Amygdala (tissue), 56 donors: ENCODE measurements at regions not wholly inside any gene's neighbourhood (a gene's known extent, or its start where the extent isn't known, plus 50 kb on each side); places are given as distances from the start of the nearest gene placed in this dataset.

Experiments
- DNase-seq, 56 donors: peaks; one replicate each; lab custom pipeline; 2025; lab: John Stamatoyannopoulos, UW

DNA sequence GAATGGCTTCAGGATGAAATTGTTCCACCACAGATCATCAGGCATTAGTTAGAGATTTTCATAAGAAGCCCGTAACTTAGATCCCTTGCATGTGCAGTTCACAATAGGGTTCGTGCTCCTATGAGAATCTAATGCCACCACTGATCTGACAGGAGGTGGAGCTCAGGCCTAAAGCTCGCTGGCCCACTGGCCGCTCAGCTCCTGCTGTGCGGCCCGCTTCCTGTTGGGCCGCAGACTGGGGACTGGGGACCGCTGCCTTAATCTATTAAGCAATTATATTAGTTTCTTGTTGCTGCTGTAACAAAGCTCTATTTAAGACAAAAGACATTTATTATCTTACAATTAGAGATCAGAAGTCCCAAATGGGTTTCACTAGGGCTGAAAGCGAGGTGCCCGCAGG, 205.6 kb downstream of the LARP7 start:
- DNase-seq: no peak

DNA sequence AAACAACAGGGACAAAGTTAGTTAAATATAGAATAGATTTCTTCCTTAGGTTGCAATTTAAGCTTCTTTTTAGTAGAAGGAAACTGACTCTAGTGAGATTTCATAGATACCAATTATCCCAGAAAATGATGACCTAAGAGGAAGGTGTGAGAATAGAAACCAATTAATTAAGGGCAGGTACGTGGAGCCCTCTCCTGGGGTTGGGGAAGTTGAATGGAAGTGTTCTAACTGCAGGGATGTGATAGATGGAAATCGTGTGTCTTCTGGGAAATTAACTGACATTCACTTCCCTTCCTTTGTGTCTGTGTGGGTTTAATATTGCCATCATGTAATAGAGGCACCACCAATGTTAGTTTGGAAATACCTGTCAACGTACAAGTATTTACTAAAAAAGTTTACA, 204.1 kb upstream of the ANK2 start:
- no peak for DNase-seq

DNA sequence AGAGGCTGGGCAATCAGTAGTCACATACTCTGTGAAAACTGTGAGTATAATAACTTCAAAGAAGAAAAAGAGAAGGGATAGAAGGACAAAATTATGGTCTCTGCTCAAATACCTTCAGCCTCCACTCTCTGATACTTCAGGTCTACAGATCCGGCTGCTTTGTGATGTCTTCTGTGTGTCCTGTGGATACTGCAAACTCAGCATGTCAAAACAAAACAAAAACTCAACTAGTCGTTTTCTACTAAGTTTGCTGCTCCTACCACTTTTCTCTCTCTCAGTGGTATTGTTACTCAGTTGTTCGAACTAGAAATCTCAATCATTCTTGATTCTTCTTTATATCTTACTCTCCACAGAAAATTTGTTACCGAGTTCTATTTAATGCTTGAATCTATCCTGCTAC, 202.4 kb upstream of the ANK2 start:
- no peak for DNase-seq

DNA sequence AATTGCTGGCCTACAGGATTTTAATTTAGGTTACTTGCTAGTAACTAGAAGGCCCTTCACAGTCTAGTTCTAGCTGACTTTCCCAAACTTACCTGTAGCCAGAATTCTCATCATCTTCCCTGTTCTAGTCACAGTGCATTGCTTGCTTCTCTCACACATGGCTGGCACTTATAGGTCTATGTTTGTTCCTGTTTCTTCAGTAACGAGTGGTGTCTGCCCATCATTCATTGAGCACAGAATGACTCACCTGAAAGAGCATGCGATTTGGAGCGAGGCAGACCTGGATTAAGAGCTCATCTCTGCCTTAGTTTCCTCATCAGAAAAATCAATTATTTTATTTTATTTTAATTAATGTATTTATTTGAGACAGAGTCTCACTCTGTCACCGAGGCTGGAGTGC, 201.7 kb upstream of the ANK2 start:
- no peak for DNase-seq

DNA sequence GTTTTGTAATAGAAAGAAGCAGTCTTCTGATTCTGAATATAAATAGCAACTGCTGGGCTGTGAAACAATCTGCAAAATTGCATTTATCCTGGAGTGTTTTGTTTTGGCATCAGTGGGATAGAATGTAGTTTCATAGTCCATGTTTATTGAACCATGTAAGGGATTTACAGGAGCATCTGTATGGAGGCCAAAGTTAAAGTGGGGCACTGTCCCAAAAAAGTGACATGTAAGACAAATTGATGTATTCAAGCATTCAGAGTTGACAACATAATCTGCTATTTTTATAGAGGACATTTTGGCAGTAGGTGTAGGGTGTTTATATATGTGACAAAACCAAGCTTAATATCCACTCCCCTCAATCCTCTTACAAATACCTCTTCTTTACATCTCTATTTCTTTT, 200.5 kb upstream of the ANK2 start:
- no peak for DNase-seq

DNA sequence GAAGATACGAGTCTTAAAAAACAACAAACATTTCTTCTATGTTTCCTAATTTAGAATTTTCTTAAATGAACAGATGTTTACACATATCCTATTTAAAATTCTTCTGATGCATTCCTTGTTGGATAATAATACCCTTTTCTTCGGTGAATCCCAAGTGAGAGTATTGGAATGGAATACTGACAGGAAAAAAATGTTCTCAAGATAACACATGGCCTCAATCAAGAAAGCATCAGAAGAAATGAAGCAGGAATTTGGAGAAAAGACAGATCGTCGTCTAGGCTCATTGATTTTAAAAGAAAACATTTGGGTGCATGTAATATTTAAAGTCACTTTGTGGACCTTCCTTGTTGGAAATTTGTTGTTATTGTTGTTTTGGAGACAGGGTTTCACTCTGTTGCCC, 196.9 kb upstream of the ANK2 start:
- no peak for DNase-seq

DNA sequence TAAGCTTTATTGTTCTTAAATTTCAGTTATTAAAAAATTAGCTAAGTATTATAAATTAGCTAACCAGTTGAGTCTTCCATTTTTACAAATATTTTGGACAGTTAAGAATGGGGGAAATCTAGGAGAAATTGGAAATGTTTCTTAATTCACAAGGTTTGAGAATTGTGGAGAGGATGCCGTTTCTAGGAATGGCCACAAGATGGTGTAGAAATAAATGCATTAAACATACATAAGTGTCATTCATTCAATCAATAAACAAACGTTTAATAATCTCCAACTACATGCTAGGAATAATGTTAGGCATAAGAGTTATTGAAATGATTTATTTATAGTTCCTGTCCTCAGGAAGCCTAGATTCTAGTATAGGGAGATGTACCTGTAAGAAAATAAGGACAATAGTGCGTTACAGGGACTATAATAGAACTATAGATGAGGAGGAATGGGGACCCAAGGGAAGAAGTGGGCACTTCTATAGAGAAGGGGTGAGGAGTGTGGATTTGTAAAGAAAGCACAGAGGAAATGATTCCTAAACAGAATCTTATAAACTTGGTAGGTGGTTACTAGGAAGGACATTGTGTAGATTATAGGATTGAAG, 195.7 kb upstream of the ANK2 start:
- DNase-seq: peak in 1 of 56 donors; percentile 18

DNA sequence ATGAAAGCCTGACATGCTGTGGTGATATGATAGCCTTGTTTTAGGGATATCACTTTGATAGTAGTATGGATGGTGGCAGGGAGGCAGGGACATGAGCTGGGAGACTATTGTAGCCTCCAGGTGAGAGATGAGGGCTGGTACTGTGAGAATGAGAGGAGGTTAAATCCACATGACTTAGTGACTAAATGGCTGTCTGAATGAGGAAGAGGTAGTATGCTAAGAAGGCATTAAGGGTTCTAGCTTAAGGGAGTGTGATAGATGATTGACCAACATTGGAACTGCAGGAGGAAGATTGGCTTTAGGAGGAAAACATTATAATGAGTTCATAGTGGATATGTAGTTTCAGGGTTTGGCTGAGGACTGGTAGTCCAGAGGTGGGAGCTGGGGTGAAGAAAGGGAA, 195.0 kb upstream of the ANK2 start:
- DNase-seq: no peak

DNA sequence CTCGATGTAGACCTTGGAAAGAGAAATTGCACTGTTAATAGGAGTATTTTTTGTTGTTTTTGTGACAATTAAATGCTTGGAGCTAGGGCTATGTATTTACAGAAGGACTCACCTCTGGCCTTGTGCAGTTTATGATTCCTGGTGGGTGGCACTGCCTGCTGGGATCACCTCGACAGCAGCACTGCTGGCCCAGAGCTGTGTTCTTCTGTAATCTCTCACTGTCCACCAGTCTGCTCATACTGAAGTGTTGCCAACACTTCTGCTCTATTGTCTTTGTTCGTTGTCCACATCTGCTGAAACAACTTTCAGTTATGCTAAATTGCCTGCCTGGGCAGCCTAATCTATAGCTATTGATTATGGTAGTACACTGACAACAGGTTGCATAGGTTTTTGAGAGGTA, 194.4 kb upstream of the ANK2 start:
- DNase-seq: peak in 27 of 56 donors; percentile 2 to 62 (median 24)

DNA sequence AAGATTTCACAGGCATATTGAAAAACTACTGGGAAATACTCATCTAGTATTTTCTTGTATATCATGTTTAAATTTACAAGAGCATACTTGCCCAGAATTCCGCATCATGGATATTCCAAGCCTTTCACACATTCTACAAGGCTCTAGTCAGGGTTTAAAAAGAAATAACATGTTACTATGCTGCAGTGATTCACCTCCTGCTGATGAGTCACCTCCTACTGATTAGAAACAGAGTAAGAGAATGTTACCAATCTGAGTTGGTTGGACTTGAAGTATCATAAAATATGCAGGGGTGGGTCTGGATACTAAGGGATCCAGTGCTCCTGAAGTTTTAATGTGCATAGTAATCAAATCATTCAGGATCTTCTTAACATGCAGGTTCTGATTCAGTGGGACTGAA, 192.0 kb upstream of the ANK2 start:
- DNase-seq: peak in 1 of 56 donors; percentile 31

DNA sequence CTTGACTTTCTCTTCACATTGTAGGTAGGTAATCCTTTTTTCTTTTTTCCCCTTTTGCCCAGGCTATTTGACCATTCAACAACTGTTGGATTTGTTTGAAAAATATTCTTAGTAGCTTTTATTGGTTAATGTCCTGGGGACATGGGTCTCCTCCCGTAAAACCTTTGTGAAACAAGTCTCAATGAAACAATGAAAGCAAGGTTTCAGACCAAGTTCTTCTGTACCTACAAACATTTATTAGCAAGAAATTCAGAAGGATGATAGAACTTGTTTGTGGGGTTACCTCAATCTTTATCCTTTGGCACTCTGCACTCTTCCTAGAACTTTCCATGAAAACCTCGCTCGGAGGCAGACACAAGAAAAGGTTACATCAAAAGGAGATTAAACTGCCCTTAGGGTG, 190.7 kb upstream of the ANK2 start:
- DNase-seq: no peak

DNA sequence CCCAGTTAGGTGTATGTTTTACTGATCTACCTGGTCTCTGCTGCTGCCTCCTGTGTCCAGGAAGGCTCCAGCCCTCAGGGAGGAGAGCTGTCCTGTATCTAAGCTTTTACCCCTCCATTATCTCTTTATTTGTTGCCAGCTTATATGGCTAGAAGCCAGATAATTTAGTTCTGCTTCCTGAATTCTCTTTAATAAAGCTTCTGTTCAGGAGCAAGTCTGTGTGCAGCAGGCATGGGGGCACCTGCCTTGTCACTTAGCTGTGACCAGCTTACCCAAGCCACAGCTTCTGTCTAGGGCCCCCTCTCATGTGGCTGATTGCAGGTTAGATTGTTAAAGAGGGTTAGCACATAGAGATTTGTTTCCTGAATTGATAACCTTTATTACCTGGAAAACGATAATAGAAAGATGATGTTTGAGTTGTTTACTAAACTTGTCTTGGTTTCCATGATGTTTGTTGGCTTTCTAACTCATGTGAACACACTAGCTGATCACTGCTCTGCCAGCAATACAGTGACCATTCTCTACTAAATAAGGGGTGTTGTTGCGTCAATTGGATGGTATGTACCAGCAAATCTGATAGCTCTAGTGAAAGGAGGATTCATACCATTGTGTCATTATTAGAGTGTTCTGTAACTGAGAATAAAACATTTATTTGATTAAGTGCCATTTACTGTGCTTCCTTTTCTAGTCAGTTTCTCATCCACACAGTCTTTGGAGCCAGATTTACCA, 189.8 kb upstream of the ANK2 start:
- DNase-seq: peak in 1 of 56 donors; percentile 15

DNA sequence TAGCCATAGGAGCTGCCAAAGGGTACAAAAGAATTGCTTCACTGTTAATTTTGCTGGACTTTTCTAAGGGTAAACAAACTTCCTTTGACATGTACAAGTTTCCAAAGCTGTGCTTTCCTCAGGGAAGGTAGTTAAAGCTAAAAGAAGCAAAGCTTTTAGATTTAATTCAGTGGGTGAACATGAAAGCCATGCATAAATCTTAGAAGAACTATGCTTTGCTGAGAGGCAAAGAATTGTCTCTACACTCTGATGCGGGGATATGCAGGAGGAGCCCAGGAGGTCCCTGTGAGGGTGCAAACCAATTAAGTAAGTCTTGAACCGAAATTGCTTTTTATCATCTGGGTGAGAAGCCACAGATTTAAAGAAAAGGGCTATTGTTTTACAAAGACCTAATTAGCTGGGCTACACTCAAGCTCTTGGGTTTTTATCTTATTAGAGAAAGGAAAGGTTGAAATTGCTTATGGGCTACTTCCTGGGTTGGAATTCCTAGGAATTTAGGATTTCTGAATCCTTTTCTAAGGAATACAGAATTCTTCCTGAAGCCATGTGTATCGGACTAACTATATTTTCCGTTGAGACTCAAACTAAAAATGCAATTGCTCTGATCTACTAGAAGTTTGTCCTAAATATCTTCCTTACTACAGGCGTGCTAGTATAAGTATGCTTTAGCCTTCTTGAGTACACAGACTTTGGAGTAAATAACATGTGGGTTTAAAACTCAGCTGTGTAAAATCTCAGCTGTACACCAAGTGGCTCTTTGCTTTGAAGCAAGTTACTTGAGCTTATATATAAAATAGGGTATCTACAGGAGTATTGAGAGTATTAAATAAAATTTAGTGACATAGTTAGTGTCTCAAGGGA, 188.4 kb upstream of the ANK2 start:
- DNase-seq: peak in 1 of 56 donors; percentile 36

DNA sequence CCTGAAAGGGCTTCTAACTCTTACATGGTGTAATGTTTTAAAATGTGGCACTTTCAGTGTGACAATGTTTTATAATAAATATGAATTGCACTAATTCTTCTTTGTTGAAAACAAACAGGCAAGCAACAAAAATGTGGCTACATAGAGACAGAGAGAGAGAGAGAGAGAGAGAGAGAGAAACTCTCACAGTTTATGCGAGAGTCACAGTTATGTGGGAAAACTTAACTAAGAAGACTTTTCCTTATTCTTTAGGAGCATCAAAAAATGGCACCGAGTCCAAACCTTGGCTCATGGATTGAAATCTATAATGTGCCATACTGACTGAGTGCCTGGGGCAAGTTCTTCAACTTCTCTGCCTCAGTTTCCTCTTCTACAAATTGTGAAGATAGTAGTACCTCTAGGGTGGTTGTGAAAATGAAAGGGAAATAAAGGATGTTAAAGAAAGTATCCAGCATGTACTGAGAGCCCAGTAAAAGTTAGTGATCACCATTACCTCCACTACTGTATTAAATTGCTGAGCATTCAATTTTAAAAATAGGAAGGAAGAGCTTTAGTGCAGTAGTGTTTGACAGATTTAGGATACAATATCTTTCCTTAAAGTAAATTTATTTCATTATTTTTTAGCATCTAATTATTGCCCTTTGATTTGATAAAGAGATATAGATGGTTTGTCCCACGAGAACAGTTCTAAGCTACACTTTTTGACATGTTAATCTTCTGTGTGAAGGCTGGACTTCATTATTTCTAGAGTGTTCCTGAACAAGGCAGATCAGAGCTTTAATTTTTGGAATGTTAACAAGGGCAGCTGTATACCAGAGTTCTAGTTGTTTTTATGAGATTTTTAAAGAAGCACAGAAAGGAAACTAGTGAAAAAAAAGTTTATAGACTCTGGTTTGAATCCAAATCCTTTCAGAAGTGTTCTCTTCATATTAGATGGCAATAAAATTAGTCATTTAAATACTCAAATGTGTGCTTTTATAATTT, 187.5 kb upstream of the ANK2 start:
- DNase-seq: no peak

DNA sequence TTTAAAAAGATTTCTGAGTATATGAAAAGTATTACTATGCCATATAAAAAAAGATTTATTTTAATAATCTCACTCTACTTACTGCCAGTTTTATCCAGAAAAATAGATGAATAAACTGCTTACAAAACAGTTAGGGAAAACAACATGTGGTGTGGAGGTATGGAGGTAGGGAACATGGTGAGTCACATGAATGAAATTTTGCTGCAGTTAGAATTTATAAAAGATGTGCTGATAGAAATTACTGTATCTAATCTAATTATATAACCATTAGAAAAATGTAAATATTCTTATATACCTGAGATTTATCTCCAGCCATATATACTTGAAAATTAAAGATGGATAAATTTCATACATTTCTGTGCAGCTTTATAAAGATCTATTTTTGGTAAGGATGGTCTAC, 184.0 kb upstream of the ANK2 start:
- no peak for DNase-seq

DNA sequence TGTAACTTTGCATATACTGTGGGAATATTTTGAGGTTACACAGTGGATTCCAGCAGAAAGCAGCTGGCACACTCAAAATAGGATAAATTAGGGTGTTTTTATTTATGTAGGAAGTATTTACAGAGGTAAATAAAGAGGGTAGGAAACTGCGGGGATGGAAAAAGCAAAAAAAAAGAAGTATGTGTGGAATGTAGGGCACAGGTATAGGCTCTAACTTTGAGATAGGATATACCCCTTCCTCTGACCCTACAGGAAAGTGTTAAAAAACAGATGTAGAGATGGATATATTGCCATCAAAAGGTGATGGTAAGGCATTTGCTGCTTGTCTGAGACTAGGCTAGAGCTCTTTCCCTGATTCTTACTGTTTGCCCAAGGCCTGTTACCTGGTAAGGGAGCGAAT, 173.1 kb upstream of the ANK2 start:
- DNase-seq: no peak

DNA sequence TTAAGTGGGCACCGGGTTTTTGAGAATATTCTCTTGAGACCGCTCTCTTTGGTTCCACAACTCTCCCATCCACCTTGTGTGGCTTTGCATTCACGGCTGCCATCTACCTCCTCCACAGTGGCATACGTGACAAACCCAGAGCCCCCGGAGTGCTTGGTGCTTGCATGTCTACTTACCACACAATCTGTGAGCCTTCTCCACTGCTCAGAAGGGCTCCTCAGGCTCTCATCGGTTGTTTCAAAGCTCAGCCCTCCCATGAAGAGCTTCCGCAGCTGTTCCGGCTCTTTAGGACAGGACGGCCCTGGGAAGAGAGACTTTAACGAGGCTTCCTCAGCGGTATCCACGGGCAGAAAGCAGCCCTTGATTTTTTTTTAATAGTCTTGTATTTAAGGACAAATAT, 167.6 kb upstream of the ANK2 start:
- peak in 4 of 56 donors; percentile 11 to 27 (median 18) for DNase-seq

DNA sequence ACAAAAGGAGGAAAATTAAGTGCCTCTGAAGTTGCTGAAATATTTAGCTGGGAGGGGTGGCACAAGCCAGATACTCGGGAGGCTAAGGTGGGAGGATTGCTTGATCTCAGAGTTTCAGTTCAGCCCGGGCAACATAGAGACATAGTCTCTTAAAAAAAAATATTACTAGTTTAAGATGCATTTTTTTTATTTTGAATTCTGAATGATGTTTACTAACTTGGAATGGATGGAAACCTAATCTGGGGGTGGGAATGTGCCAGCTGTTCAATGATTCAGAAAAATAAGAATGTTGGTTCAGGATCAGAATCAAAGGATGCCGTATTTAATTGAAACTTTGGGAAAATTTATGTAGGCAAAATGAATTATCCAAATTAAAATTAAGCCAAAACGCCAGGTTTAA, 167.2 kb upstream of the ANK2 start:
- no peak for DNase-seq

DNA sequence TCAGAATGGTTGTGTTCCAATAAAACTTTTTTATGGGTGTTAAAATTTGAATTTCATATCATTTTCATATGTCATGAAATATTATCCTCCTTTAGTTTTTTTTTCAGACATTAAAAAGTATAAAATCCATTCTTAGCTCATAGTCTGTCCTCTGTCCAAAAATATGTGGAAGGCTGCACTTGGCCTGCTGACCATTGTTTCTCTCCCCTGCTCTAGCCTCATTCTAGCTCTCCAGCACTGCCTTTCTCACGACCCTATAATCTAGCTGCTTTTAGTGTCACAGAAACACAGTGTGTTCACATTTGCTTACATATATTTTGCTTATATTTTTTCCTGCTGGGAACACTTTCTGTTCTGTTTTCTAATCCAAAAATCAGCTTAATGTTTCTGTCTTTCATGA, 165.0 kb upstream of the ANK2 start:
- peak in 2 of 56 donors; percentile 19 for DNase-seq

DNA sequence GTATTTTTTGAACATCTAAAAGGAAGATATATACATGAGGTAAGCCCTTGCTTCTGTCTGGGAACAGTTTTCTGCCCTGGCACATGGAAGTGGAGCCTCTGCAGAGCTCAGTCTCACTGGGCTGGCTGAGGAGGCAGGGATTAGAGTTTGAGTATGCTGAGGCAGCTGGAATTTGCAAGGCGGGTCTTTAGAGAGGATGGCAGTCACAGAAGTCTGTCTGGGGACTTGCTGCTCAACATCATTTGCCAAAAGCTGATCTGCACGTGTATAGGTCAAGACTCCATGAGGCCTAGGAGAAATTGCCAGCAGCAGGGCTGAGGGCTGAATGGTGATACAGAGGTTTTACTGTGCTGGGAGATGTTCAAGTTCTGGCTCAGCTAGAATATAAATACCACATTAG, 163.6 kb upstream of the ANK2 start:
- no peak for DNase-seq
